ENCODE measurements at regions not wholly inside any gene's neighbourhood (a gene's known extent, or its start where the extent isn't known, plus 50 kb on each side); places are given as distances from the start of the nearest gene placed in this dataset.

GRCh38 chr1:232287676-232288569, 342.0 kb downstream of the SIPA1L2 start:
- no peak for DNase-seq

DNA sequence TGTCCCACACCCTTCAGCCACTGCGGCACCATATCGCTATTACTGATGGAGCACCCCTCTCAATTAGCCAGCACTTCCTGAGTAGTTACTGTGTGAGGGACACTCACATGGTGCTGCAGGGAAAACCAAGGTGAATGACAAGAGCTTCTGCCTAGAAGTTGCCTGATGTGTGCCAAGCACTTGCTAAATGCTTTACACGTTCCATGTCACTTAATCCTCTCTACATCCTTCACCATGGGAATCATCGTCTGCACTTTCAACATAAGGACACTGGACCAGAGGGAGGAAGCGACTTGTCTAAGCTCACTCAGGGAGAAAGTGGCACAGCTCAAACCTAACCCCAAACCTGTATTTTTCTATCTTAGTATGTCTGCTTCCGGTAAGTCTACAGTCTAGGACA, 344.8 kb downstream of the SIPA1L2 start:
- no peak for DNase-seq

DNA sequence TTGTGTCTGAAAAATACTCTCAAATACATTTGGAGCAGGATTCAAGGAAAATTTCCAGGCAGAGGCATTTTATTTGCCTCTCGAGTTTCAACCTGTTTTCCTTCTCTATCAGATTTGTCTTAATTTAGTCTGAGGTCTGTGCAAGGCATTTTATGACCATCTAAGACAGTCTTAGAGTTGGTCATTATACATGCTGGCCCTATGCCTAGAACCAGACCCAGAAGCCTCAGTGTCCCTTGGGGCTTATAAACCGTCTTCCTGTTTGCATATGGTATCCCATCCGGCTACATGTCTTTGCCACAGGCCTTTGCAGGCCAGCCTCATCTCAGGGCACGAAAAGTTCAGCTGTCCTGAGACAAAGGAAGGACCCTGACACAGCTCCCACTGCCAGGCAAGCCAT, 346.1 kb downstream of the SIPA1L2 start:
- DNase-seq, result no peak

GRCh38 chr1:232282498-232282897, 347.4 kb downstream of the SIPA1L2 start:
- DNase-seq, result no peak

GRCh38 chr1:232280910-232281309, 349.0 kb downstream of the SIPA1L2 start:
- no peak for DNase-seq

- no peak for DNase-seq
These were observed 350.0 kb downstream of the SIPA1L2 start for GRCh38 chr1:232279909-232280400.

DNA sequence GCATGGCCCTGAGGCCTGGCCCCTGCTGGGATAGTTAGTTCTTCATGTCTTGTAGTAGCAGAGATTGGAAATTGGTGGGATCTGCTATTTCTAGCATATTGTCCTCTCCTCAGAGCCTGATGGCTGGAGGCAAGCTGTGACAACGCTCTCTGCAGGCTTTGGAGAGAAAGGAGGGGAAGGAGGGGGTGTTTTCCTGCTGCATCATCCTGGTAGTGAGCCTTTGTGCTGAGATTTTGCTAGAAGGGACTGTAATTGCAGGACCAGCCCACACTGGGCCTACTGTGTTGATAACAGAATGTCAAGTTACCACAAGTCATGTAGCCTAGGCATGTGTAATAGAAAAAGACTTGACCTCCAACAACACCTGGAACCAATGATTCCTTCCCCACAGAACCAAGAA, 351.0 kb downstream of the SIPA1L2 start:
- no peak for DNase-seq

DNA sequence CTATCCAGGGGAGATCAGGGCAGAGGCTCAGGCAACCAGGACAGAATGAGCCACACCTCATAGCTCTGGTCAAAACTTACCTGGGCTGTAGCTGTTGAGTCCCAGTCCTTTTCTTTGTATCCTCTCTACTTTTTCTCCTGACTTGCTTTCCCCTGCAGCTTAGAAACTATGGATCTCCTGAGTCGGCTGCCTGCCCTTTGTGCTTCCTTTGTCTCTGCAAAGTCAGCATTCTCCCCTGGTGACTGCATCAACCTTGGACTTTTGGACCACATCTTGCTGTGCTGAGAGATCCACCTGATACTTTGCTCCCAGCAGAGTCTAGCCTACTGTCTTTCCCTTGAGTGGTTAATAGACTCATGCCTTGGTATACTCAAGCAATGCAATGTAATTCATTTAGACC, 353.3 kb downstream of the SIPA1L2 start:
- DNase-seq, result no peak

GRCh38 chr1:232274999-232275710, 354.8 kb downstream of the SIPA1L2 start:
- DNase-seq, result no peak

DNA sequence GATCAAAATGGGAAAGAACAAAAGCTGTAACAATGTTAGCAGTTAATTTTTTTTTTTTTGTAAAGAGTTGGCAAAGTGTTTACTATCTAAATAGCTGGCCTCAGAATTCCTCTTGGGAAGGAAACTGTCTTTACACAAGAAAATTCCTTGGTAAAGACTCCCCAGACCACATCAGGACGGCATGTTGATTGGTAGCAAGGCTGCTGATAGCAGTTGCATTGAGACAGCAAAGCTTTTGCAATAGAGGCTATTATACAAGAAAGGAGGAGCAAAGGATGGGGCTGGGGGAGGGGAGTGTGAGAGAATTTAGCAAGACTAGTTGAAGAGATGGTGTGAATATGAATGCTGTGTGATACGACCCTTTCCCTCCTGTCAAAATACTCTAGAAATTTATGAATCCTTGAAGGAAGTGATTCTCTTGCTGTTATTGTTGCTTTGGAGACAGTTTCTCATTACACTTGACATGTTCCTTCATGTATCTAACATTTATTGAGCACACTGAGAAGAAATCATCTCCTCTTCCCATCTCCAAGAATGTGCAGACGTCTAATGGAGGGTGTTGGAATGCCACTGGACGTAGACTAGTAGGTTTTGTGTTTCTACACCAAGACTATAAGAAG, 355.6 kb downstream of the SIPA1L2 start:
- DNase-seq, result no peak

- no peak for DNase-seq
These were observed 356.9 kb downstream of the SIPA1L2 start for GRCh38 chr1:232273011-232273410.

- DNase-seq, result no peak
These were observed 357.8 kb downstream of the SIPA1L2 start for GRCh38 chr1:232271991-232272589.

DNA sequence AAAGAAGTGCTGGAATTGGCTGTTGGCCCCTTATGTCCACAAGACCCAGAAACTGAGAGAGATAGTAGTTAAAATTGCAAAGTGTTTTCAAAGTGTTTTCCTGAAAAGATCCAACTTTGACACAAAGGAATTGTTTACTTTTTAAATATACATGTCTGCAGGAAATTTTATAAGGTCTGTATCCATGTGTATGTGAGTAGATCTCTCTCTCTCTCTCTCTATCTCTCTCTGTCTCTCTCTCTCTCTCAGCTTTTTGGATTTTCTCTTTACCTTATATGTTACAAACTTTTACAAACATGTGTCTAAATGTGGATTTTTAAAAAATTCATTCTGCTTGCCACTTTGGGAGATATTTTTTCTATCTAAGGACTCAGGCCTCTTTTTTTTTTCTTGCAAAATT, 358.6 kb downstream of the SIPA1L2 start:
- DNase-seq, result no peak

- DNase-seq, result no peak
These were observed 359.9 kb downstream of the SIPA1L2 start for GRCh38 chr1:232269988-232270387.

GRCh38 chr1:232267837-232268598, 361.9 kb downstream of the SIPA1L2 start:
- DNase-seq, result no peak

- no peak for DNase-seq
These were observed 362.7 kb downstream of the SIPA1L2 start for GRCh38 chr1:232267092-232267836.

- no peak for DNase-seq
These were observed 366.5 kb downstream of the SIPA1L2 start for GRCh38 chr1:232263452-232263851.

GRCh38 chr1:232262991-232263390, 366.9 kb downstream of the SIPA1L2 start:
- DNase-seq, result no peak

DNA sequence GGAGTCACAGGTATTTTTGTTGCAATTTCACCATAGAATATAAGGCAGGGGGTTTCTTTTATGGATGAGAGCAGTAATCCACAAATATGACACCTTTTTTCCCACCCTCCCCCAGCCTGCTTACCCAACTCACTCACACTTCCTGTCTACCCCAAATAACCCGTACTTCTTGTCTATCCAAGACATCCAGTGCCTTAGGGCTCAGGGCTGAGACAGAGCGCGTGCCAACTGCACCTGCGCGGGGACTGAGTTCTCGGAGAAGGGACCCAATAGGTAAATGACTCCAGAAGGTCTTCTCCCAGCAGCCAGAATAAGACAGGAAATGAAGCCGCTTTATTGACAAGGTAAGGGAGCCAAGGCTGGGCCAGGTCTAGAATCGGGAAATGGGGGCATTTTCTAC, 369.1 kb downstream of the SIPA1L2 start:
- DNase-seq, result no peak

GRCh38 chr1:232260045-232260444, 369.9 kb downstream of the SIPA1L2 start:
- DNase-seq, result no peak
